ENCODE measurements at regions not wholly inside any gene's neighbourhood (a gene's known extent, or its start where the extent isn't known, plus 50 kb on each side); places are given as distances from the start of the nearest gene placed in this dataset.
"Not testable (repeated sequence)": the region's sequence is repeated elsewhere in the genome, so short reads cannot be mapped to it uniquely, and the experiment has no call there.

DNA sequence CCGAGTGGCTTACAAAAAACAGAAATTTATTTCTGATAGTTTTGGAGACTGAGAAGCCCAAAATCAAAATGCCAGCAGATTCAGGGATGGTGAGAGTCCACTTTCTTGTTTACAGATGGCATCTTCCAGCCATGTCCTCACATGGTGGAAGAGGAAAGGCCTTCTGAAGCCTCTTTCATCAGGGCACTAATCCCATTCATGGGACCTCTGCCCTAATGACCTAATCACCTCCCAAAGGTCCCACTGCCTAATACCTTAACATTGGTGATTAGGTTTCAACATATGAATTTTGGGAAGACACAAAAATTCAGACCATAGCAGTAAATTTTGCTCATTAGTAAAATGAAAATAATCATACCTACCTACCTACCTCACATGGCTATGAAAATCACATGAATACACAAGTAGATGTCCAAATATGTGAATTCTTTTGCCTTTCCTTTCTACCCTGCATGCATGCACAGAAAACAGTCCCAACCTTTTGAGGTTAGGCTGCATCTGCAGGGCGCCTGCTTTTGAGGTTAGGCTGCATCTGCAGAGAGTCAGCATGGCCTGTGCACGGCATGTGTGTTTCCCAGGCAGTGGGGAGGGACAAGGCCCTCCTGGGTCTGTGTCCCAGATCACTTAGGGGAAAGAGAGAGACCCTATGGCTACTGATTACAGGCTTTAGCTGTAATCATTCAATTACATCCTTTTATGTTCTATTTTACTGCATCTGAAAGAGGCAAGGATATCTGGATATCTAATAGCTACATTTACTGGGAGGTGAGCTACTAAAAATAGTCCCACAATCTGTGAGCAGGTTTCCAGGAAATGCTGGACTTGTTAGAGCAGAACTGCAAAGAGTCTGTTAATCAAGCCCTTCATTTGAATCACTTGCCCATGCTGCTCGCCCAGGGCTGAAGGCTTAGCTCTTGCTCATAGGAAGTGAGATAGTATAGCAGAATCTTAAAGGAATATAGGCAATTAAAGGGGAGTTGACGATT lies 497.7 kb upstream of the MARCKS start:
- no peak for DNase-seq

DNA sequence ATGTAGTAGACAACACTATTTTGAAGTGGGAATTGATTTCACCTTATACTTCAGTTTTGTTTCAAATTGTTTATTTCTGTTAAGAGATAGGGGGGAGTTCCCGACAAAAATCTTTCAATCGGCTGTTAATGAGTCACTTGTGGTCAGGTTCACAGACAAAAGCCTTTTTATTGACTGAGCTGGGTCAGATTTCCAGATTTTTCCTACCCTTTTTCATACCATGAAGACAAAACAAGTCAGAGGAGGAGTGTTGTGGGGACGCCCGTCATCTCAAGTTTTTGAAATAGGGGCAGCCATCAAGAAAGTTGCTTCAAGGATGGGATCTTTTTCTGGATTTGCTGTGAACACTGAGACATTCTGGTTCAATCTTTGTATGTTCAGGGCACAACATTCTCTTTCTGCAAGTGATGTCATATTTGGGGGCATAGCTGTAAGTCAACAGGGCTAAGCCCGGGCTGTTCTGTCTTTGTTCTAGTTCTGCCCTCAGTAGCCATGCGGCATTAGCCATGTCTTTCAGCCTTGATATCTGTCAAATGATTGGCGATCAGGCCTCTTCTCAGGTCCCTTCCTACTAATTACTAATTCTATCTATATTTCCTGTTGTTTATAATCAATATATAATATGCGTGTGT lies 496.0 kb upstream of the MARCKS start:
- no peak for DNase-seq

DNA sequence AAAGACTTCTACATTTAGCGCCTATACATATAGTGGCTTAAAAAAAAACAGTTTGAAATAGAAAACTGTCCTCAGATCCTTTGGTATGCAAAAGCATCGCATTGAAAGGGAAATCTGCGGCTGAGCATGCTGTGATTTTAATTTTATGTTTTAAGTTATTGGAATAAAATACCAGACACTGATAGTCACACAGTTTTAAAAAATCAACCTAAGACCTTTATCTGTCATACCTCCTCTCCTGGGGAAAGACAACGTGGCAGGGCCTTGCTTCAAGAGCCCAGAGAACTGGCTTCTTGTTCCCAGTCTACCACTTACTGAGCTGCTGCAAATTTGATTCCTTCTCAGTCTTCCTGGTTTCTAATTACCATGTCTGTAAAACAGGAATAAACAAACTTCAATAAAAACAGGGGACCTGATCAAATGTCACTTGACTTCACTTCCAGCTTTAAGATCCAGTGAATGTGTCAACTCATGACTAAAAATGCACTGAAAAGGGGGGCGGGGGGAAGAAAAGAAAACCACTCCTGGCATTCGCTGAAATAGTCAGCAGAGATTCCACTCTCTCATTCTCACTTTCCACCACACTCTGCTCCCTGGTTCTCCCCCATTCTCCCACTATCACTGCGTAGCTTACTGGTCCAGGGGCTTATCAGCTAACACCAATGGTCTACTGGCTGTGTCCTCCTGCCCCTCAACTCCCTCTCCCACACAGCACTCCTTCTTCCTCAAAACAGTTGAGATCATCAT lies 494.7 kb upstream of the MARCKS start:
- DNase-seq = peak; percentile 37 to 44 (median 38)

DNA sequence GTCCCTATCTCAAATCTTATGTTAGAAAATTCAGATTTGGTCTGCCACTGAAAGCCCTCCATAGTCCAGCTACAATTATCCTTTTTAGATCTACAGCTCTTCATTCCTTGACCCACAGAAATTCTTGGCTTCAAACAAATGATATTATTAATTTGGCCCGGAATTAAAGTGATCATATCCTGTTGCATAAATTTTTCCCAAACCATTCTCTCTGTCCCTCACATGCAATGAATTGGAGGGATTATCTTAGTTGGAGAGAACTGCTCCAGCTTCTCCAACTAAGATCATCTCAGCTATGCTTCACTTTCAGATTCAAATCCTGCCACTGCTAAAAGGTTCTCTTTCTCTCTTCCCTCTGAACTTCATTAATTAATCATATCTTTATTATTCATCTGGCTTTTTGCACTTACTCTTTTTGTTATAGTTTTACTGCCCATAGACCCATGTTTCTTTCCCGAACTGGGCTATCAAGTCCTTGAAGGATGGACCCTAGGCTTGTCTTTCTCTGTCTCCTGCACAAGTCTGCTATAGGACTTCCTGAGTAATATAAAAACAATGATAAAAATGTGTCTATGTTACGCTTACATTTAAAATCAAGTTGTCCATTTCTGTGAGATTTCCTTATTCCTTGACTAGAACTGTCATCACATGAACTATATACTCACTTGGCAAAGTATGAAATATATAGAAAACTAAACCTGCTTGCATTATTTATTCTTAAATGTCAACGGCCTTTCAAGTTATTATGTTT lies 493.9 kb upstream of the MARCKS start:
- DNase-seq = peak in 1 of 3 donors; percentile 13

DNA sequence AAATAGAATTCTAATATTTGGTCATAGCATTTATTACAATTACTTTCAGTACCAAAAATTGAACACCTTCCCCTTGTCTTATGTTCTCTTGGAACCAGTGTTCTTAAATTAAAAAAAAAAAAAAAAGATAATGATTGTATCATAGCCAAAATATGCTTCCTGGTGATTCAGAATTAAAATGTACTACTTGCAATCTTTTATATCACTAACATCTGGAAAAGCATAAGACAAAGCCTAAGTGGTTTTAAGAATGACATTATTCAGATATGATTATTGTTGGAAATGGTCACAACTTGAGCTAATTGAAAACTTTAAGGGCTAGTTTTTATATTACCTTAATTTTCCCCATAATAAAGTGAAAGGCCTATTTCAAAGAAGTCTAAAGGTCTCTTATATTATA lies 493.3 kb upstream of the MARCKS start:
- no peak for DNase-seq

DNA sequence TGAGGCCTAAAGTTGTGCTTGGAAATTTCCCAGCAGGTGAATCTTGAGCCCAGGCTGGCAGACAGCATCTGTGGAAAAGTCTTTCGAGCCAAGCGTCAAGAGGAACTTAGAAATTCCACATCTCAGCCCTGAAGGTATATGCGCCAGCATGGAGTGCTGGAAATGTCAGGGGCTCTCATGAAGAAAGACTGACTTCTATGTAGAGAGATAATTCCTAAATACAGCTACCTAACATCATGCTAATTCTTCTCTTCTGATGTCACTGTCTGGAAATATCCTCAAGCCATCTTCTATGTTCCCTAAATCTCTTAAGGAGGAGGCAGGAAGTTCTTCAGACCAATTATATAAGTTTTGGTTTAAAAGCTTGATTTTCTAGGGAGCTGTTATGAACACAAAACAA lies 492.4 kb upstream of the MARCKS start:
- DNase-seq = no peak

DNA sequence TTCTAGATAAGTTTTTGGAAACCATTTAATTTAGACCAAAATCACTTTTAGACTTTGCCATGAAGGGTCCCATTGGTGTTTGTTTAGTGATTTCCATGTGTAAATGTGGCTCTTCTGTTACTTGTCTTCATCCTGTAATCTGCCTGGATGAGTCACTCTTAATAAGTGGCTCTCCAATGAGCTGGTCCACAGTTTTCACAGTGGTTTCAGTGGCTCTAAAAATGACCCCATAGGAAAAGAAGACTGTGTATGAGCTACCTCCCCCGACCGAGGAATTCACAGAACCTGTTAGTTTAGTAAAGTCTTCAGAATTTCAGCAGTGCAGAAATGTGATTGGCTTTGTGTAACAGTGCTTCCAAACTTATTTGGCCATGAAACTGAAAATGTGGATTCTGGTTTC lies 492.0 kb upstream of the MARCKS start:
- DNase-seq = no peak

DNA sequence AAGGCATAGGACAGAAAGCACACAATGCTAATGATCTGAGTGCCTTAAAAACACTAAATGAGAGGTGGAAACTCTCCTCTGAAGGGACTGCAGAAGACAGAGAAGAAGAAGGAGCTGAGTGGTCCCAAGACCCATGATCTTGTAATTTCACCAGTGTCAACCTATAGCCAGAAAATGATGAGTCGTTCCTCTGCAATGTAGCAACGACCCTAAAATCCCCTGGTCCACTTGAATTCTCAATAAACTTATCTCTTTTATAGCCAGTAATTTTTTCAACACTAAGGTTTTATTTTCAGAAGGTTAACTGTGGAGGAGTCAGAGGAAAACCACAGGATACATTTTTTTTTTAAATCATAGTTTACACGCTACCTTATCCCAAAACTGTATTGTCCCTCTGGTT lies 490.6 kb upstream of the MARCKS start:
- no peak for DNase-seq

DNA sequence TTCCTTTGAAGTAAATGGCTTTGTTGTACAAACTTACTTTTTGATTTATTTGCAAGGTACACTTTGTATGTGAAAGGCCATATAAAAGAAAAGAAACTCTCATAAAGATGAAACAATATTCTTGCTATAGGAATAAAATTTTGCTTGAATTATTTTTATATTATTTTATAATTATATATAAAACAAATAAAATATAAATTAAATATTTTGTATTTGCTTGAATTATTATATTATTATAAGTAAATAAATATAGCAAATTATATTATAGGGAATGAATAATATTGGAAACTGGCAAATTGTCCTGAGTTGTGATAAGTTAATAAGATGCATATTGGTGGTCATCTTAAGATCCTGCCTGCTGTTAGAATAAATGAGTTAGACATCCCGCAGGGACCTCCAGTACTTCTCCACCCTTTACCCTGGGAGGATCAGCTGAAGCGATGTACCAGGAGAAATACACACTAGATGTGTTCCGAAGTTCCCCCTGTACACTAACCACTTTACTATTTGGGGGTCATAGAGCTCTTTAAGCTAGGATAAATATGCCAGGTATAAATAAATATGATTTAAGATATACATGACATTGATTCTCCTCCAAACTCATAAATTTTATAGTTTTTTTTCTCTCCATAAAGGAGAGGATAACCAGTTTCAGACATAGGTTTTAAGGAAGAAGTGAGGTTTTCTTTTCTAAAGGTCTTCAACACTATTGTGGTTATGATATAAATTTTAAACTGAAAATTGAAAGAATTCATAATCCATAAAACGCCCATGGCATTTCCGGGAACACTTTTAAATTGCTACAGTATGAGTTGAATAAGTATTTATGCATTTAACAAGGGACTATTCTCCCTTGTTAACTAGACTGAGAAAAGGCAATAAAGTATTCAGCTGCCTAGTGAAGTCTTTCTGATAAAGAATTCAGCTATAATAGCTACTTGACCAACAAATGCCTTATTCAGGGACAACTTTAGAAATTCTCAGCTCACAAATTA lies 486.3 kb upstream of the MARCKS start:
- DNase-seq = no peak

DNA sequence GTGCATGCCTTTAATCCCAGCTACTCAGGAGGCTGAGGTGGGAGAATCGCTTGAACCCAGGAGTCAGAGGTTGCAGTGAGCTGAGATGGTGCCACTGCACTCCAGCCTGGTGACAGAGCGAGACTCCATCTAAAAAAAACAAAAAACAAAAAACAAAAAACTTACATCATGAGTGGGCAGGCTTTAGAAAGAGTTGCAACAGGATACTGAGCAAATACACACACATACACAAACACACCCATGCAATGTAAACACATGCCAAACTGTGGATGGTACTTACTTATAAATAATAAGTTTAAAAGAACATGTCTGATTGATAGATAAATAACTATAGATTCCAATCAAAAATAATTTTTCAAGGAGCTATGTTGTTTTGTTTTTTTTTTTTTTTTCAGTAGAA lies 481.7 kb upstream of the MARCKS start:
- DNase-seq = not testable (repeated sequence)

DNA sequence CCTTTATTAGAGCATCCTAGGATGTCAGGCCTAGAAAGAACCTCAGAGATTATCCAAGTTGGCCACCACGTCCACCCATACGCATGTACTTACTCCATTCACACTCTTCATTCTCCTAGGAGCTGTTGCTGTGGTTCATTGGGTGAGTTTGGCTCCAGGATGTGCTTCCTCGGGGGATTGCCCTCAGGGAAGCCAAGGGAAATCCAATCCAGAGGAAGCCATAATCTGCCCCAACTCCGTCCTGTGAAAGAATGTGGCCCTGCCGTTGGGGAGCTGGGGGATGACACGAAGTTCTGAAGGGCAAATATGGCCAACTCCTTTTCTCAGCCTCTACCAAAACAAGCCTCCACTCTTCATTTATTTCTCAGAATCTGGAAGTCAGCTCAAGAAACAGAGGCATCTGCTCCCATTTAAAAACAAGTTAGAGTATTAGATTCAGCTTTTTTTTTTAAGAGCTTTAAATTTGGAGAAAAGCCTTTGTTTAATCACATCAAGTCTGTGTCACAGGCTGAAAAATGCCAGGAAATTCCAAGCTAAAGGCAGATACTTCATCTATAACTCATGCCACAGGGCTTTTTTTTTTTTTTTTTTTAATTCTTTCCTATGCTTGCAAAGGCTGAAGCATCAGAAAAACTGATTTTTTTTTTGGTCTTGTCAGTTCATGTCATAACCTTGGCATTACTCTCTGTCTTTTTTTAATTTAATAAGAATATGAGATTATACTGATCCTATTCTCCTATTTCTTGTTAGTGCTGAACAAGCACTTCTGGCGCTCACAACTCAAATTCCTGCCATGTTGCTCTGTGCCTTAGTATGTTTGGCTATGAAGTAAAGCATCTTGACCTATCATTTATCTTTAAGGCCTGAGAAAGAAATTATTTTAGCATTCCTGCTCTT lies 480.9 kb upstream of the MARCKS start:
- peak in 1 of 3 donors; percentile 8 for DNase-seq

DNA sequence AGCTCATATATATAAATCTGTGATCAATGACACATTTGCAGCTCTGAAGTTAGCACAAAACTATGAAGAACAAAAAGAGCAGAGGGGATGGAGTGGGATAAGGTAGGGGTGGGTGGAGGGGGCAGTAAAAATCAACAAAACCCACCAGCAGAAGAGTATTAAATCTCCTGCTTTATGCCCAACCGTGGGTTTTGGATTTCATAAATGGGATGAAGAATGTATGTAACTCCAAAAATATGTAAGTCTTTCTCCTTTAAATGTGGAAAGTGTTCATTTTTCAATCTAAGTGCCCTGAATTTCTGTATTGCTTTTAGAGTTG lies 480.3 kb upstream of the MARCKS start:
- DNase-seq = no peak

DNA sequence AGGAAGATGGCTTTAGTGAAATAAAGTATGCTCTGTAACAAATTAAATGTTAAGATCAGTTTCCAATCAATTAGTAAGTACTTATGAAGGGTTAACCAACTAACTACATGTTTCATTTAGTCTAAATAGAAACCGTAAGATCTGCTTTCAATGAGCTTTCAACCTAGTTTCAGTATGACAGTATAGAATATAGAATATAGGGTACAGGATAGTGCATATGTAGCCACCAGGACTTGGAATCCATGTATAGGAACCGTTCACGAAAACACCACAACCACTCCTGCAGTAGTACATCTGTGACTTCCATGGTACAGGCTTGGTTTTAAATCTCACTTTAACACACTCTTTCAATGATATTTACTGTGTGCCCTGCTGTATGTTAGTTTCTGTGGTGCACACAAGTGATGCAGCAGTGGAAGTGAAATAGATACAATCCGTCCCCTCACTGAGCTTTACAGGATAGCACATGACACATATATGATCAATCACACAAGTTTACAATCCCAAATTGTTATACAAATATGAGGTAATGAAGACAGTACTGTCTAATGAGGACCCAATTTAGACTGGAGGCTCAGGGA lies 479.7 kb upstream of the MARCKS start:
- no peak for DNase-seq

DNA sequence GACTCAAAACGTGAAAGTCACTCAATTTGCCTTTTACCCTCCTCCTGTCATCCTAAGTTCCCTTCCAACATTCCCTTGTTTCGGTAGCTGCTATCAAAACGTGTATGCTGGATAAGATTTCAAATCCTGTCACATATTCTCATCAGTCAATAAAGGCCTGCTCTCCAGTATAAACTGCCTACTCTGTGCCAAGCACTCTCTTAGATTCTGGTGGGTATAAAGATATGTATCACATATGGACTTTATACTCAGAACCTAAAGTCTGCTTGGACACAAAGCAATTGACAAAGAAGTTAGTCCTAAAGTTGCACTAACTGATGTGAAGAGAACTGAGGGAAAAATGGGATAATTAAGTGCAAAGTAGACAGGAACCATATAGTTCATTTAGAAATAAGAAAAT lies 476.6 kb upstream of the MARCKS start:
- DNase-seq = no peak

DNA sequence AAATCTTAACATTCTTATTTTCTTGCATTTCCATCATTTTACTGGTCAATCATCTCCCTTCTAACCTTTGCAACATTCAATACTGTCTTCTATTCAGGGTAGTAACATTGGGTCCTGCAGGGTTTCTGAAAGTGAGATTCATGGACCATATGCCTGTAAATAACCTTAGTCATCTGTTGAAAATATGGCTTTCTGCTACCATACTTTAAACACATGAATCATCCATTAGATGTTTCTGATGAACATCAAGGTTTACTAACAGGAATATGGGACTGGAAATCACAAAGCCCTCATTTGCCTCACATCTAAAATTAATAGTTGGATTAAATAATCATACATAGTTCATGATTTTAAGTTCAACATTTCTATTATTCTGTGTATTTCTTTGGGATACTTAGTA lies 475.9 kb upstream of the MARCKS start:
- no peak for DNase-seq

DNA sequence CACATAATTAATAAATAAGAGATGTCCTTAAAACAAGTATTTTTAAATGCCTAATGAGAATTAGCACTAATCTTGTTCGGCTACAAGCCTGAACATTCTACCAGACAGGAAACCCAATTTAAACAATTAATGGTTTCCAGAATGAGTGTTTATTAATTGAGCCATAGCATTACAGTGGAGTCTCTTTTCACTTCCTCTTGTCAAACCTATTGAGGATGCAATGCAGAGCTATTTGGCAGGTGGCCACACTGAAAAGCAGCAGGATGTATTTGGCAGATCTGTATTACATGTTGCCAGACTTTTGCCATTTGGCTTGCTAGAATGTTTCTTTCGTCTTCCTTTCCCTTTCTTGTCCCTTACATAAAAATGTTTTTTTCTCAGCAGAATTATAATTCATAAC lies 475.2 kb upstream of the MARCKS start:
- no peak for DNase-seq

DNA sequence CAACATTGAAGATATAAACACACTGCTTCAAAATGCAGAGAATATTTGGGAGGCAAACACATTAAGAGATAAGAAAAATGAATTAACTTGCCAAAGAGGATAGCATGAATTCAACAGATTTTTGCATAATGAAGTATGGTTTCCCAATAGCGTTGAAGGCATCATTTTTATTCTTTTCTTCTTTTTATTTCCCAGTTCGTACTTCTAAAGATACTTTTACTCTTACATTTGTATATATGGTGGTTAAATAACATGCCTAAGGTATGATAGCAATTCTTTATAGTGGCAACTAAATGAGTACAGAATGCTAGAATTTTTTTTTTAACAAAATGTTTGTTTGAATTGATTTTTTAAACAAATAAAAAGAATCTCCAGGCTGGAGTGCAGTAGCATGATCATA lies 473.4 kb upstream of the MARCKS start:
- no peak for DNase-seq

DNA sequence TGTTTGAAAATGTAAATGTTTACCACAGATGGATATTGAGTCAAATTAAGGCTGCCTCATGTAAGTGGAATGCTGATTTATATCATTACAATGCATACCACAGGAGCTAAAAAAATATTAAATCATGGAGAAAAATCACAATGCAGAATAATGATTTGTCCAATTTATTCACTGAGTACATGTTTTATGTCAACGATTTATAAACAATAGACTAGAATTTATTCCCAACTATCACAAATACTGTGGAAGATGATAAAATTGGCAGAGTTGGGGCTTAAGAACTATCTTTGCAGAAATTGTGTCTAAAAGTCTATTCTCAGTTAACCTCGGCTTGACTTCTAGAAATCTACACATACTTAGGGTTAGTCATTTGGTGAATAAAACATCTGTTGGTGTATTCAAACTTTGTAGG lies 472.1 kb upstream of the MARCKS start:
- DNase-seq = no peak

DNA sequence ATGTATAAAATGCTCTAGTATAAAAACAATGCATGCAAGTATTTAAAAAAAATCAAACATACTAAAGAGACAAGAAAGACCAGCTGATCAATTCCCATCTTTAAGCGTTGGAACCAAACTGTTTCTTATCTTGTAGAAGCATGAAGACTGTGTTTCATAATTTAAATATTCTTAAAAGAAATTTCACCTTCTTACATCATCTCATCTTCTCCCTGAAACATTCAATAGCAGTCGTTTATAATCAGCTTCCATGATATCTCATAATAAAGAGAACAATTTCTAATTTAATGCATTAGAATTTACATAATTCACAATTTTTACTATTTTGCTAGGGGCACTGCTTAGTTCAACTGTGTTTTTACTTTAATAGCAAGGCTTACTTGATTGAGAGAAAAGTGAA lies 468.1 kb upstream of the MARCKS start:
- DNase-seq = no peak

DNA sequence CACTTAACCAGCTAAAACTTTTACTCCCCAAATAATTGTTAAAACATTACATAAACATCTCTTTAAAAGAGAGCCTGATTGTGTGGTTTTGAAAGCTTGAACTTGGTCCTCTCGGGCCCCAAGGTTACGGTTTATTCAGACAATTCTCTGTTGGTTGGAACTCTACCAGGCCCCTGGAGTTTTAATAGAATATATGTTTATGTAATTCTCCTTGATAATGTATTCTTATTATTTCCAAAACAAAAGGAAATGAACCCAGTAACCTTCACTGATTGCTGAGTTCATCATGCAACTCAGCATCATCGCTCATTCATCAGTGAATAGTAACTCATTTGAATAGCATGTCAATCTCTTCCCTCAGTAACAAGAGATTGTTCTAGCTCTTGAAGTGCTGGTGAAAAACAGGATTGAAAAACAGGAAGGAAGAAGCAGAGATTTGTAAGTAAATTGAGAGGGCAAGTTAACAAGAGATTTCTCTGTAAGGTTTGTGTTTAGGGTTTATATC lies 464.5 kb upstream of the MARCKS start:
- no peak for DNase-seq
